ENCODE measurements at regions not wholly inside any gene's neighbourhood (a gene's known extent, or its start where the extent isn't known, plus 50 kb on each side); places are given as distances from the start of the nearest gene placed in this dataset.

DNA sequence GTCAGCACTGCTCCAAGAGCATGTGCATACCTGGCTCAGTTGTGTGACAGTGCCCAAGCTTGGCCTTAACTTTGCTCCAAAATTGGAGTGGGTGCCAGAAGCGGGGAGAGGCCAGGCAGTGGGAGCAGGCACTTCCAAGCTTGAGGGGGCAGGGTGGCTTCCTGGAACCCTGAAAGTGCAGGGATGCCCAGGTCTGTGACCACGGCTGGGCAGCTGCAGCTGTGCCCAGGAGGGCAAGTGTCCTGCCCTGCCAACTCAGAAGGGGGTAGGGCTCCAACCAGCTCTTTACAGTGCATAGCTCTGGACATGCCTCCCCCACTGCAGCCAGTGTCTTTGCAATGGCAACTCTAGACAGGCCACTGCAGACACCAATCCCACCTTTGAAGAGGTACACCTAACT lies 478.6 kb downstream of the OTOL1 start:
- TF ChIP-seq POLR2AphosphoS5 (IDR thresholded peaks at IDR 0.05) (no peak), POLR2A (IDR thresholded peaks at IDR 0.05) (no peak)
- TF ChIP-seq, protein P1, sequence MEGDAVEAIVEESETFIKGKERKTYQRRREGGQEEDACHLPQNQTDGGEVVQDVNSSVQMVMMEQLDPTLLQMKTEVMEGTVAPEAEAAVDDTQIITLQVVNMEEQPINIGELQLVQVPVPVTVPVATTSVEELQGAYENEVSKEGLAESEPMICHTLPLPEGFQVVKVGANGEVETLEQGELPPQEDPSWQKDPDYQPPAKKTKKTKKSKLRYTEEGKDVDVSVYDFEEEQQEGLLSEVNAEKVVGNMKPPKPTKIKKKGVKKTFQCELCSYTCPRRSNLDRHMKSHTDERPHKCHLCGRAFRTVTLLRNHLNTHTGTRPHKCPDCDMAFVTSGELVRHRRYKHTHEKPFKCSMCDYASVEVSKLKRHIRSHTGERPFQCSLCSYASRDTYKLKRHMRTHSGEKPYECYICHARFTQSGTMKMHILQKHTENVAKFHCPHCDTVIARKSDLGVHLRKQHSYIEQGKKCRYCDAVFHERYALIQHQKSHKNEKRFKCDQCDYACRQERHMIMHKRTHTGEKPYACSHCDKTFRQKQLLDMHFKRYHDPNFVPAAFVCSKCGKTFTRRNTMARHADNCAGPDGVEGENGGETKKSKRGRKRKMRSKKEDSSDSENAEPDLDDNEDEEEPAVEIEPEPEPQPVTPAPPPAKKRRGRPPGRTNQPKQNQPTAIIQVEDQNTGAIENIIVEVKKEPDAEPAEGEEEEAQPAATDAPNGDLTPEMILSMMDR (IDR thresholded peaks at IDR 0.05) = no peak

All from gastroesophageal sphincter (tissue), 3 donors.